Adrenal gland (tissue), 9 donors: ENCODE measurements at regions not wholly inside any gene's neighbourhood (a gene's known extent, or its start where the extent isn't known, plus 50 kb on each side); places are given as distances from the start of the nearest gene placed in this dataset.

Source experiments
- DNase-seq, 7 donors: peaks; one replicate each; pipeline ENCODE4 v3.0.0-alpha.2; 2019 to 2020
- H3K27ac ChIP-seq, 5 donors: fragments of 200-600 bp; sonication (generic) in 4 of 5; 1 replicate in 3 of 5; 2 replicates in 2 of 5; pipeline versions ENCODE4 v1.5.1 to v1.8.0; 2016 to 2020; ENCODE audit warnings: mild to moderate bottlenecking in 1 of 5
- H3K27me3 ChIP-seq: fragments of 200-600 bp; 2 replicates; pipeline ENCODE4 v1.8.0; 2021
- H3K36me3 ChIP-seq, 2 donors: fragments of 200-600 bp; replicated peaks in 1 of 2; 1 replicate in 1 of 2; 2 replicates in 1 of 2; pipeline versions ENCODE4 v1.5.1 to v1.8.0; 2018 to 2022
- H3K4me1 ChIP-seq, 2 donors: fragments of 200-600 bp; replicated peaks in 1 of 2; 1 replicate in 1 of 2; 2 replicates in 1 of 2; pipeline versions ENCODE4 v1.5.1 to v1.8.0; 2018 to 2021
- H3K4me3 ChIP-seq, 4 donors: fragments of 200-600 bp; sonication (generic) in 3 of 4; one replicate each; pipeline ENCODE4 v1.5.1; 2016 to 2018
- H3K9me3 ChIP-seq, 3 donors: fragments of 200-600 bp; sonication (generic) in 1 of 3; replicated peaks in 1 of 3; 1 replicate in 2 of 3; 2 replicates in 1 of 3; pipeline versions ENCODE4 v1.5.1 to v1.8.0; 2016 to 2021
- CTCF ChIP-seq, 6 experiments: fragments of 450-650 bp in 4 of 6; fragments of 200-600 bp in 2 of 6; sonication (generic) in 1 of 6; IDR thresholded peaks; 1 replicate in 5 of 6; 2 replicates in 1 of 6; pipeline versions ENCODE4 v1.5.1 to v1.8.0; 2016 to 2021; ENCODE audit warnings: antibody characterized with exemption in 6 of 6, mild to moderate bottlenecking in 2 of 6, moderate library complexity in 1 of 6
- POLR2A ChIP-seq, 2 donors: fragments of 450-650 bp; IDR thresholded peaks; one replicate each; pipeline ENCODE4 v1.6.1; 2017; ENCODE audit warnings: antibody characterized with exemption in 2 of 2, mild to moderate bottlenecking in 2 of 2, moderate library complexity in 1 of 2
- WGBS, 4 donors: extraction: QIAGEN DNeasy Blood & Tissue Kit in 2 of 4; methylation state at CpG; one replicate each; pipeline versions ENCODE4 v1.1.5 to v1.1.7; 2013 to 2017; 5-methylcytosine and 5-hydroxymethylcytosine counted together
- intact Hi-C, 2 donors: fragments of 100-400 bp; cut with DNase I; formaldehyde crosslinking; loops; one replicate each; pipeline versions ENCODE4 v1.14.1 to v1.15.0; 2022 to 2023
- donor health status: healthy with polysubstance abuse.
- donor health status: Bipolar disorder and iron deficiency.
- donor health status: DM: yes; HTN: yes; CAD: no.
- donor health status: DM: no; HTN: no; CAD: no.
- donor health status: DM: no; HTN: no; CAD: no.

GRCh38 chr18:78813156-78813555 lies 166.5 kb upstream of the SALL3 start:
- no peak for DNase-seq
- WGBS, 4 donors: 67 to 79% (median 76%) methylated on average over 18 of the region's 18 CpGs
- no peak overlapping the region for H3K4me3 ChIP-seq
- H3K4me1 ChIP-seq: no peaks in the 10 kb centered on the region
- no peaks in the 10 kb centered on the region for H3K9me3 ChIP-seq
- no peaks in the 10 kb centered on the region for H3K36me3 ChIP-seq
- no peak for TF ChIP-seq CTCF (IDR thresholded peaks at IDR 0.05)
- TF ChIP-seq POLR2A (IDR thresholded peaks at IDR 0.05): no peak
- no peak overlapping the region for H3K27ac ChIP-seq
- intact Hi-C loops: no loop called here
- peaks cover 6% of the 10 kb centered on the region for H3K27me3 ChIP-seq

- TF ChIP-seq CTCF (IDR thresholded peaks at IDR 0.05): no peak
- TF ChIP-seq POLR2A (IDR thresholded peaks at IDR 0.05): no peak
- 28 to 42% (median 37%) methylated on average over 24 of the region's 24 CpGs for WGBS, 4 donors
- Histone ChIP-seq H3K27me3 (peaks cover 6% of the 10 kb centered on the region), H3K4me1 (no peaks in the 10 kb centered on the region), H3K27ac (no peak overlapping the region), H3K4me3 (no peak overlapping the region), H3K9me3 (no peaks in the 10 kb centered on the region), H3K36me3 (no peaks in the 10 kb centered on the region)
- no peak for DNase-seq
- intact Hi-C loops: no loop called here
These were observed 165.5 kb upstream of the SALL3 start for GRCh38 chr18:78813936-78814710.

- TF ChIP-seq POLR2A (IDR thresholded peaks at IDR 0.05): no peak
- TF ChIP-seq CTCF (IDR thresholded peaks at IDR 0.05): no peak
- no peaks in the 10 kb centered on the region for H3K4me1 ChIP-seq
- no peak overlapping the region for H3K4me3 ChIP-seq
- no peak for DNase-seq
- no peak overlapping the region for H3K27ac ChIP-seq
- intact Hi-C loops: no loop called here
- H3K27me3 ChIP-seq: peaks cover 6% of the 10 kb centered on the region
- H3K9me3 ChIP-seq: no peaks in the 10 kb centered on the region
- no peaks in the 10 kb centered on the region for H3K36me3 ChIP-seq
- 44 to 57% (median 51%) methylated on average over 14 of the region's 14 CpGs for WGBS, 4 donors
These were observed 164.9 kb upstream of the SALL3 start for GRCh38 chr18:78814766-78815165.

- H3K9me3 ChIP-seq: no peaks in the 10 kb centered on the region
- 85 to 91% (median 87%) methylated on average over 15 of the region's 15 CpGs for WGBS, 4 donors
- H3K27ac ChIP-seq: no peak overlapping the region
- H3K4me1 ChIP-seq: no peaks in the 10 kb centered on the region
- no peak for TF ChIP-seq POLR2A (IDR thresholded peaks at IDR 0.05)
- no peak for TF ChIP-seq CTCF (IDR thresholded peaks at IDR 0.05)
- H3K4me3 ChIP-seq: no peak overlapping the region
- intact Hi-C loops: no loop called here
- DNase-seq: no peak
- H3K36me3 ChIP-seq: no peaks in the 10 kb centered on the region
- H3K27me3 ChIP-seq: peaks cover 6% of the 10 kb centered on the region
These were observed 163.5 kb upstream of the SALL3 start for GRCh38 chr18:78816114-78816513.
